NT2/D1 (cell line): ENCODE measurements at regions not wholly inside any gene's neighbourhood (a gene's known extent, or its start where the extent isn't known, plus 50 kb on each side); places are given as distances from the start of the nearest gene placed in this dataset.

Source experiments
- SUZ12 ChIP-seq: IDR thresholded peaks from 2 replicates; pipeline ENCODE4 v1.6.1; 2011; ENCODE audit not compliant: insufficient read length, insufficient read depth; ENCODE audit errors: extremely low read depth
- YY1 ChIP-seq: IDR thresholded peaks from 2 replicates; pipeline ENCODE4 v1.6.1; 2011; ENCODE audit not compliant: insufficient read length, insufficient read depth

DNA sequence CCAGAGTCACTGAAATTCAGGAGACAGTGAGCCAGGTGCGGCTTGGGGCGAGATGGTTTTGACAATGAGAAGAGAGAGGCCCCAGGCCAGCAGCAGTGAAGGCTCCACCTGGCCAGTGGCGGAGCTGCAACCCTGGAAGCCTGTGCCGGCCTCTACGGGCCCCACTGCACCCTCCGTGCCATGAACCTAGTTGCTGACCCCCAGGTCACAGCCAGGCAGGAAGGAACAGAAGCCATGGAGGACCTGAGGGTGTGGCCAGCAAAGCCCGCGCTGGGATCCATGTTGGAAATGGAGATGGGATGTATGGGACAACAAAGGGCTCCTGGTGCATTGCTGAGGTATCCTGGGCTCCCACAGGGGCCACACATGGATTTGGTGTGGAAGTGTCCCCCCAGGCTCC lies 1528.5 kb downstream of the BRD1 start:
- no peak for TF ChIP-seq SUZ12
- no peak for TF ChIP-seq YY1
